GM12878 (cell line): ENCODE measurements at regions not wholly inside any gene's neighbourhood (a gene's known extent, or its start where the extent isn't known, plus 50 kb on each side); places are given as distances from the start of the nearest gene placed in this dataset.

Experiments
- ATAC-seq: fragments of 200-7000 bp; cut with Tn5 transposase; 3 replicates; pipeline ENCODE4 v1.9.1; 2020; ENCODE audit warnings: mild to moderate bottlenecking, moderate library complexity
- BruUV-seq: library from RNA; stranded (reverse); fragments of 400-500 nt; replicated peaks from 2 replicates; lab custom pipeline; 2021; lab: Mats Ljungman, UMichigan
- CTCF ChIA-PET: fragments of 300-600 bp; sonication (Branson Sonifier 250); formaldehyde crosslinking; extraction: SDS; loops from one replicate; lab custom pipeline; 2021; ENCODE audit warnings: inconsistent platforms; lab: Yijun Ruan, JAX
- POLR2A ChIA-PET: fragments of 350-600 bp; formaldehyde crosslinking; extraction: SDS; loops from one replicate; lab custom pipeline; 2021; ENCODE audit warnings: inconsistent platforms; lab: Charles Lee
- RAD21 ChIA-PET: fragments of 300-600 bp; sonication (Branson Sonifier 250); formaldehyde crosslinking; loops from one replicate; lab custom pipeline; 2023; ENCODE audit warnings: antibody characterized with exemption; ENCODE audit not compliant: unreplicated experiment; lab: Charles Lee
- SMC1A ChIA-PET: fragments of 300-600 bp; sonication (Branson Sonifier 250); formaldehyde crosslinking; loops from one replicate; lab custom pipeline; 2023; ENCODE audit not compliant: unreplicated experiment, uncharacterized antibody; lab: Charles Lee
- DNase-seq: peaks from one replicate; pipeline ENCODE4 v3.0.0-alpha.2; 2011; ENCODE audit warnings: low read depth, low spot score
- FAIRE-seq: peaks from 3 replicates; lab custom pipeline; 2011; peaks lifted over from hg19 to GRCh38; lab: Jason Lieb, UNC
- H2AFZ ChIP-seq: 2 replicates; pipeline ENCODE4 v1.6.0; 2011; ENCODE audit warnings: low read depth, low read length, control low read depth; ENCODE audit not compliant: control insufficient read depth
- H3K27ac ChIP-seq: 2 replicates; pipeline ENCODE4 v1.5.1; 2011; ENCODE audit warnings: control low read depth; ENCODE audit not compliant: control insufficient read depth, insufficient read depth
- H3K27me3 ChIP-seq, 2 experiments: replicated peaks in 1 of 2; 2 replicates each; pipeline versions ENCODE4 v1.6.0 to v1.6.1; 2011; ENCODE audit warnings: low read length in 1 of 2; ENCODE audit not compliant: control insufficient read depth in 2 of 2, insufficient read depth in 2 of 2
- H3K36me3 ChIP-seq, 2 experiments: 2 replicates each; pipeline ENCODE4 v1.5.1; 2011; ENCODE audit warnings: low read length in 1 of 2; ENCODE audit not compliant: control insufficient read depth in 2 of 2, insufficient read depth in 2 of 2
- H3K4me1 ChIP-seq: 2 replicates; pipeline ENCODE4 v1.6.1; 2011; ENCODE audit warnings: mild to moderate bottlenecking, low read length, moderate library complexity, mixed read lengths; ENCODE audit not compliant: control insufficient read depth, insufficient read depth
- H3K4me2 ChIP-seq: 2 replicates; pipeline ENCODE4 v1.6.0; 2011; ENCODE audit warnings: control low read depth; ENCODE audit not compliant: control insufficient read depth, insufficient read depth
- H3K4me3 ChIP-seq: fragments of 200-600 bp; sonication (generic); 2 replicates; pipeline ENCODE4 v1.5.1; 2016
- H3K79me2 ChIP-seq: 2 replicates; pipeline ENCODE4 v1.6.0; 2011; ENCODE audit warnings: low read length; ENCODE audit not compliant: control insufficient read depth, insufficient read depth
- H3K9ac ChIP-seq: 2 replicates; pipeline ENCODE4 v1.8.0; 2011; ENCODE audit warnings: low read length, control low read depth, mixed read lengths; ENCODE audit not compliant: control insufficient read depth, insufficient read depth
- H3K9me3 ChIP-seq: replicated peaks from 3 replicates; pipeline ENCODE4 v1.5.1; 2011; ENCODE audit warnings: mild to moderate bottlenecking, low read length; ENCODE audit not compliant: control insufficient read depth, insufficient read depth
- H4K20me1 ChIP-seq: 2 replicates; pipeline ENCODE4 v1.6.0; 2011; ENCODE audit not compliant: control insufficient read depth, insufficient read depth
- CHD1 ChIP-seq: IDR thresholded peaks from 2 replicates; pipeline ENCODE4 v1.6.1; 2012; ENCODE audit warnings: low read depth, low read length, improper control_type of control experiment
- HDAC6 ChIP-seq: fragments of 200-600 bp; sonication (generic); IDR thresholded peaks from one replicate; pipeline ENCODE4 v1.8.0; 2017; ENCODE audit warnings: antibody characterized with exemption; ENCODE audit not compliant: unreplicated experiment
- HSF1 ChIP-seq: fragments of 150-350 bp; IDR thresholded peaks from 2 replicates; pipeline ENCODE4 v1.6.1; 2014; ENCODE audit warnings: mild to moderate bottlenecking, low read depth, low read length
- IKZF1 ChIP-seq: fragments of 450-650 bp; conservative IDR thresholded peaks from 2 replicates; pipeline ENCODE4 v1.6.1; 2017; ENCODE audit warnings: antibody characterized with exemption, mild to moderate bottlenecking
- JUNB ChIP-seq: IDR thresholded peaks from 2 replicates; pipeline ENCODE4 v1.6.1; 2016; ENCODE audit warnings: antibody characterized with exemption, mild to moderate bottlenecking
- LARP7 ChIP-seq: fragments of 450-650 bp; IDR thresholded peaks from 2 replicates; pipeline ENCODE4 v1.6.1; 2017; ENCODE audit warnings: mild to moderate bottlenecking
- MTA2 ChIP-seq: fragments of 450-650 bp; IDR thresholded peaks from 2 replicates; pipeline ENCODE4 v1.6.1; 2016; ENCODE audit warnings: low read depth, mild to moderate bottlenecking, moderate library complexity
- MXI1 ChIP-seq: fragments of 150-350 bp; IDR thresholded peaks from 2 replicates; pipeline ENCODE4 v1.6.1; 2011; ENCODE audit warnings: low read depth, mild to moderate bottlenecking, inconsistent platforms, low read length, improper control_type of control experiment
- NR2C1 ChIP-seq: fragments of 450-650 bp; IDR thresholded peaks from 2 replicates; pipeline ENCODE4 v1.6.1; 2017; ENCODE audit warnings: antibody characterized with exemption, mild to moderate bottlenecking, moderate library complexity
- NR2C2 ChIP-seq: IDR thresholded peaks from 2 replicates; pipeline ENCODE4 v1.6.1; 2011; ENCODE audit warnings: borderline replicate concordance, low read depth; ENCODE audit not compliant: control insufficient read depth, insufficient read length
- RB1 ChIP-seq: fragments of 450-650 bp; formaldehyde crosslinking; IDR thresholded peaks from 2 replicates; pipeline ENCODE4 v1.6.1; 2017; ENCODE audit warnings: mild to moderate bottlenecking, borderline replicate concordance
- RUNX3 ChIP-seq: IDR thresholded peaks from 2 replicates; pipeline ENCODE4 v1.6.1; 2012; ENCODE audit warnings: low read length, inconsistent platforms
- SUPT20H ChIP-seq: IDR thresholded peaks from 2 replicates; pipeline ENCODE4 v1.6.1; 2011; ENCODE audit warnings: low read depth, mild to moderate bottlenecking, low read length, moderate library complexity, borderline replicate concordance; ENCODE audit not compliant: control insufficient read depth
- TCF7 ChIP-seq: IDR thresholded peaks from 2 replicates; pipeline ENCODE4 v1.6.1; 2014; ENCODE audit warnings: antibody characterized with exemption, borderline replicate concordance
- ZZZ3 ChIP-seq: IDR thresholded peaks from 2 replicates; pipeline ENCODE4 v1.6.1; 2011; ENCODE audit warnings: low read depth; ENCODE audit not compliant: control insufficient read depth, insufficient read length
- WGBS: methylation state at CpG from one replicate; pipeline ENCODE4 v1.1.6; 2016; ENCODE audit warnings: low lambda C conversion rate; ENCODE audit not compliant: insufficient replicate concordance, insufficient coverage; ENCODE audit errors: missing lambda C conversion rate; 5-methylcytosine and 5-hydroxymethylcytosine counted together
- in situ Hi-C: fragments of 300-500 bp; cut with MboI; formaldehyde crosslinking; loops from 9 replicates; pipeline ENCODE4 v1.14.3; 2018; ENCODE audit warnings: mixed read lengths
- intact Hi-C: fragments of 100-400 bp; cut with micrococcal nuclease; formaldehyde crosslinking; loops from one replicate; pipeline ENCODE4 v1.14.2; 2022; ENCODE audit not compliant: unreplicated experiment
- TF ChIP-seq, protein P1 (sequence below): fragments of 150-350 bp; IDR thresholded peaks from 2 replicates; pipeline ENCODE4 v1.6.1; 2016; ENCODE audit warnings: low read depth, low read length

- ChIA-PET SMC1A (interaction anchor here (1.2 kb wide), 1 partner anchor 50 kb away, joined by 3 read pairs; no protein-coding TSS in a partner anchor), POLR2A (no interaction called here), RAD21 (no interaction called here), CTCF (no interaction called here)
- Histone ChIP-seq H3K27me3 (no peaks in the 10 kb centered on the region), H3K9me3 (no peaks in the 10 kb centered on the region), H3K36me3 (no peaks in the 10 kb centered on the region), H3K27ac (no peak overlapping the region), H3K4me1 (no peaks in the 10 kb centered on the region), H2AFZ (no peak overlapping the region), H4K20me1 (no peaks in the 10 kb centered on the region), H3K79me2 (no peaks in the 10 kb centered on the region), H3K9ac (no peak overlapping the region), H3K4me2 (no peak overlapping the region), H3K4me3 (no peak overlapping the region)
- no peak for FAIRE-seq
- in situ Hi-C loops: no loop called here
- TF ChIP-seq ZZZ3 (no peak), RUNX3 (no peak), MTA2 (no peak), HDAC6 (no peak), IKZF1 (no peak), JUNB (no peak)
- DNase-seq: no peak
- intact Hi-C loops: no loop called here
- ATAC-seq: no peak
- WGBS: 48% methylated on average over 7 of the region's 7 CpGs
- BruUV-seq: no TSS peak
Observed at GRCh38 chr6:74459260-74459659, 746.6 kb downstream of the COL12A1 start.

DNA sequence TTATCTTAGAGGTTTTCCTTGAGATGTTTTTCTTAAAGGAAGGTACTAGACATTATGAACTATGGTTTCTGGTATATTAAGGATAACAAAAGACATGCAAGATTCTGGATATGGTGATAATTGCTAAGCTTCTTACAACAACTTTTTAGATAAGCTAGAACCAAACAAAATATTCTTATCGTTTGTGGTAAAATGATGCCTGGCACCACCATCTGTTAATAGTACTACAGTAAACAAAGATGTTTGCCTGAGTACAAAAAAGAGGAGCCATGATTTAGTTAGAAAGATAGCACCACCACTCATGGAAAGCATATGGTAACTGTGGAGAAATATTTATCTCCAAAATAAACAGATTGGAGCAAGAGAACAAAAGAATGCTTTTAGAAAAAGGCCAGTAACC lies 747.3 kb downstream of the COL12A1 start:
- H3K79me2 ChIP-seq: no peaks in the 10 kb centered on the region
- H3K27ac ChIP-seq: no peak overlapping the region
- no peak overlapping the region for H2AFZ ChIP-seq
- no peak overlapping the region for H3K9ac ChIP-seq
- DNase-seq (no peak), FAIRE-seq (no peak), ATAC-seq (no peak)
- no peaks in the 10 kb centered on the region for H3K36me3 ChIP-seq
- no peaks in the 10 kb centered on the region for H4K20me1 ChIP-seq
- no peak overlapping the region for H3K4me3 ChIP-seq
- ChIA-PET CTCF (no interaction called here), RAD21 (no interaction called here), SMC1A (interaction anchor here (1.2 kb wide), 1 partner anchor 49 kb away, joined by 3 read pairs; no protein-coding TSS in a partner anchor), POLR2A (interaction anchor here (1.1 kb wide), 1 partner anchor 12 kb away, joined by 3 read pairs; no protein-coding TSS in a partner anchor)
- no peaks in the 10 kb centered on the region for H3K27me3 ChIP-seq
- in situ Hi-C loops: no loop called here
- H3K4me1 ChIP-seq: no peaks in the 10 kb centered on the region
- no TSS peak for BruUV-seq
- WGBS: 33% methylated on average over 1 of the region's 1 CpG
- H3K4me2 ChIP-seq: no peak overlapping the region
- intact Hi-C loops: no loop called here
- no peaks in the 10 kb centered on the region for H3K9me3 ChIP-seq
- TF ChIP-seq CHD1: no peak
- no peak for TF ChIP-seq NR2C1
- no peak for TF ChIP-seq HSF1
- TF ChIP-seq TCF7: no peak
- TF ChIP-seq, protein P1, sequence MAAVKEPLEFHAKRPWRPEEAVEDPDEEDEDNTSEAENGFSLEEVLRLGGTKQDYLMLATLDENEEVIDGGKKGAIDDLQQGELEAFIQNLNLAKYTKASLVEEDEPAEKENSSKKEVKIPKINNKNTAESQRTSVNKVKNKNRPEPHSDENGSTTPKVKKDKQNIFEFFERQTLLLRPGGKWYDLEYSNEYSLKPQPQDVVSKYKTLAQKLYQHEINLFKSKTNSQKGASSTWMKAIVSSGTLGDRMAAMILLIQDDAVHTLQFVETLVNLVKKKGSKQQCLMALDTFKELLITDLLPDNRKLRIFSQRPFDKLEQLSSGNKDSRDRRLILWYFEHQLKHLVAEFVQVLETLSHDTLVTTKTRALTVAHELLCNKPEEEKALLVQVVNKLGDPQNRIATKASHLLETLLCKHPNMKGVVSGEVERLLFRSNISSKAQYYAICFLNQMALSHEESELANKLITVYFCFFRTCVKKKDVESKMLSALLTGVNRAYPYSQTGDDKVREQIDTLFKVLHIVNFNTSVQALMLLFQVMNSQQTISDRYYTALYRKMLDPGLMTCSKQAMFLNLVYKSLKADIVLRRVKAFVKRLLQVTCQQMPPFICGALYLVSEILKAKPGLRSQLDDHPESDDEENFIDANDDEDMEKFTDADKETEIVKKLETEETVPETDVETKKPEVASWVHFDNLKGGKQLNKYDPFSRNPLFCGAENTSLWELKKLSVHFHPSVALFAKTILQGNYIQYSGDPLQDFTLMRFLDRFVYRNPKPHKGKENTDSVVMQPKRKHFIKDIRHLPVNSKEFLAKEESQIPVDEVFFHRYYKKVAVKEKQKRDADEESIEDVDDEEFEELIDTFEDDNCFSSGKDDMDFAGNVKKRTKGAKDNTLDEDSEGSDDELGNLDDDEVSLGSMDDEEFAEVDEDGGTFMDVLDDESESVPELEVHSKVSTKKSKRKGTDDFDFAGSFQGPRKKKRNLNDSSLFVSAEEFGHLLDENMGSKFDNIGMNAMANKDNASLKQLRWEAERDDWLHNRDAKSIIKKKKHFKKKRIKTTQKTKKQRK: no peak
- no peak for TF ChIP-seq RB1
- no peak for TF ChIP-seq MXI1
- TF ChIP-seq LARP7: no peak
- no peak for TF ChIP-seq SUPT20H
- TF ChIP-seq NR2C2: no peak
